WTC11 (cell line): ENCODE measurements at regions not wholly inside any gene's neighbourhood (a gene's known extent, or its start where the extent isn't known, plus 50 kb on each side); places are given as distances from the start of the nearest gene placed in this dataset.

ENCODE experiments used
- ATF3 ChIP-seq: sonication (generic); formaldehyde crosslinking; conservative IDR thresholded peaks from 2 replicates; pipeline ENCODE4 v1.8.1; 2022; ENCODE audit warnings: mild to moderate bottlenecking, missing genetic modification reagents
- TCF7 ChIP-seq: sonication (generic); formaldehyde crosslinking; IDR thresholded peaks from 2 replicates; pipeline ENCODE4 v1.8.0; 2022; ENCODE audit warnings: mild to moderate bottlenecking, low read depth, missing genetic modification reagents, moderate library complexity

GRCh38 chr5:74035521-74035937 lies 409.5 kb downstream of the ARHGEF28 start:
- TF ChIP-seq TCF7 (CRISPR knock-in tag) (no peak), ATF3 (CRISPR knock-in tag) (no peak)
